Neural progenitor cell (in vitro differentiated cells): ENCODE measurements at regions not wholly inside any gene's neighbourhood (a gene's known extent, or its start where the extent isn't known, plus 50 kb on each side); places are given as distances from the start of the nearest gene placed in this dataset.

Experiments
- DNase-seq: peaks from one replicate; pipeline ENCODE4 v3.0.0-alpha.2; 2016; ENCODE audit warnings: low spot score
- H2AFZ ChIP-seq: fragments of 200-600 bp; sonication (generic); replicated peaks from 2 replicates; pipeline ENCODE4 v1.6.1; 2016; ENCODE audit warnings: antibody characterized with exemption
- H3F3A ChIP-seq: fragments of 200-600 bp; sonication (generic); 2 replicates; pipeline ENCODE4 v1.6.1; 2016; ENCODE audit warnings: antibody characterized with exemption, low read depth
- H3K27ac ChIP-seq: fragments of 200-600 bp; sonication (generic); 2 replicates; pipeline ENCODE4 v1.5.1; 2016; ENCODE audit warnings: mild to moderate bottlenecking
- H3K27me3 ChIP-seq: fragments of 200-600 bp; sonication (generic); 2 replicates; pipeline ENCODE4 v1.6.1; 2016; ENCODE audit warnings: mild to moderate bottlenecking, moderate library complexity
- H3K36me3 ChIP-seq: fragments of 200-600 bp; sonication (generic); 2 replicates; pipeline ENCODE4 v1.5.1; 2016
- H3K4me1 ChIP-seq: fragments of 200-600 bp; sonication (generic); 2 replicates; pipeline ENCODE4 v1.6.1; 2016; ENCODE audit warnings: mixed run types
- H3K4me2 ChIP-seq: fragments of 200-600 bp; sonication (generic); 2 replicates; pipeline ENCODE4 v1.6.1; 2016
- H3K4me3 ChIP-seq: fragments of 200-600 bp; sonication (generic); 2 replicates; pipeline ENCODE4 v1.5.1; 2016
- H3K79me2 ChIP-seq: fragments of 200-600 bp; sonication (generic); 2 replicates; pipeline ENCODE4 v1.6.1; 2016; ENCODE audit warnings: low read depth
- H3K9ac ChIP-seq: fragments of 200-600 bp; sonication (generic); 2 replicates; pipeline ENCODE4 v1.6.1; 2016
- H3K9me3 ChIP-seq: fragments of 200-600 bp; sonication (generic); 2 replicates; pipeline ENCODE4 v1.5.1; 2016; ENCODE audit warnings: low read depth
- H4K20me1 ChIP-seq: fragments of 200-600 bp; sonication (generic); 2 replicates; pipeline ENCODE4 v1.6.1; 2016; ENCODE audit warnings: low read depth
- H3K27ac Mint-ChIP-seq: 3 replicates; pipeline ENCODE4 v1.8.0; 2021; ENCODE audit warnings: mixed read lengths
- H3K27me3 Mint-ChIP-seq: 2 replicates; pipeline ENCODE4 v1.8.0; 2022; ENCODE audit warnings: low read depth, mild to moderate bottlenecking, inconsistent platforms, moderate library complexity, mixed read lengths; ENCODE audit not compliant: insufficient read depth
- H3K36me3 Mint-ChIP-seq: 3 replicates; pipeline ENCODE4 v1.8.0; 2021; ENCODE audit warnings: mixed read lengths
- H3K4me1 Mint-ChIP-seq: 3 replicates; pipeline ENCODE4 v1.8.0; 2021; ENCODE audit warnings: mixed read lengths
- H3K4me3 Mint-ChIP-seq: 3 replicates; pipeline ENCODE4 v1.8.0; 2021; ENCODE audit warnings: mild to moderate bottlenecking, moderate library complexity, mixed read lengths
- H3K9me3 Mint-ChIP-seq: 3 replicates; pipeline ENCODE4 v1.8.0; 2020; ENCODE audit warnings: mixed read lengths
- CTCF ChIP-seq: fragments of 200-600 bp; sonication (generic); IDR thresholded peaks from 2 replicates; pipeline ENCODE4 v1.5.1; 2017; ENCODE audit warnings: antibody characterized with exemption, mild to moderate bottlenecking
- EZH2 ChIP-seq: fragments of 200-600 bp; sonication (generic); IDR thresholded peaks from 2 replicates; pipeline ENCODE4 v1.6.1; 2017; ENCODE audit warnings: antibody characterized with exemption, mild to moderate bottlenecking, moderate library complexity
- EZH2phosphoT487 ChIP-seq: fragments of 200-600 bp; sonication (generic); IDR thresholded peaks from 2 replicates; pipeline ENCODE4 v1.6.1; 2017; ENCODE audit warnings: antibody characterized with exemption

- Mint-ChIP-seq H3K4me1 (no peaks in the 10 kb centered on the region), H3K9me3 (no peaks in the 10 kb centered on the region), H3K4me3 (no peak overlapping the region), H3K36me3 (no peaks in the 10 kb centered on the region), H3K27me3 (peaks cover 2% of the 10 kb centered on the region), H3K27ac (no peak overlapping the region)
- Histone ChIP-seq H3K9me3 (no peaks in the 10 kb centered on the region), H2AFZ (no peak overlapping the region), H3K27me3 (no peaks in the 10 kb centered on the region), H3K79me2 (no peaks in the 10 kb centered on the region), H3K4me1 (no peaks in the 10 kb centered on the region), H3K4me3 (no peak overlapping the region), H3K36me3 (no peaks in the 10 kb centered on the region), H4K20me1 (no peaks in the 10 kb centered on the region), H3K27ac (no peak overlapping the region), H3F3A (no peaks in the 10 kb centered on the region), H3K4me2 (no peak overlapping the region), H3K9ac (no peak overlapping the region)
- no peak for TF ChIP-seq EZH2phosphoT487
- no peak for TF ChIP-seq CTCF
- TF ChIP-seq EZH2: no peak
- no peak for DNase-seq
These were observed 167.0 kb upstream of the DMRTA1 start for GRCh38 chr9:22279636-22280035.

DNA sequence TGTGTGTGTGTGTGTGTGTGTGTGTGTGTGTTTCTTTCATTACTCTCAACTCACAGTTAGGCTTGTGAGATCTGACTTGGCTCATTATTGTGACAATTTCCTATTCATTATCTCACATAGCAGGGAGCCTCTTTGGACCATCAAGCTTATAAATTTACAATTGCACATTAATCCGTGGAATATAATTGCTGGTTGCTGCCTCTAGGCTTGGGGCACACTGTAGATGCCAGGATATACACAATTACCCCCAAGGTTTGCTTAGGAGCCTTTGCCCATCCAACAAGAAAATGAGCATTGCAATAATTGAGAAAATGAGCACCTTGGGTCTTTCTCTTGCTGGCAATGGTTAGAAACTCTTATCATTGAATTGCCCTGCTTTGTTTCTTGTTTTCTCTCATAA, 161.6 kb upstream of the DMRTA1 start:
- H3K27me3 Mint-ChIP-seq: no peaks in the 10 kb centered on the region
- Histone ChIP-seq H4K20me1 (no peaks in the 10 kb centered on the region), H3K4me3 (no peak overlapping the region), H3K9ac (no peak overlapping the region), H3K4me2 (no peak overlapping the region), H3K79me2 (no peaks in the 10 kb centered on the region), H2AFZ (no peak overlapping the region), H3K27ac (no peak overlapping the region), H3K4me1 (no peaks in the 10 kb centered on the region), H3K36me3 (no peaks in the 10 kb centered on the region), H3K9me3 (no peaks in the 10 kb centered on the region), H3F3A (no peaks in the 10 kb centered on the region), H3K27me3 (no peaks in the 10 kb centered on the region)
- no peaks in the 10 kb centered on the region for H3K4me1 Mint-ChIP-seq
- no peak for TF ChIP-seq EZH2phosphoT487
- TF ChIP-seq CTCF: no peak
- TF ChIP-seq EZH2: no peak
- H3K36me3 Mint-ChIP-seq: no peaks in the 10 kb centered on the region
- no peak overlapping the region for H3K4me3 Mint-ChIP-seq
- DNase-seq: no peak
- peaks cover 6% of the 10 kb centered on the region for H3K9me3 Mint-ChIP-seq
- no peak overlapping the region for H3K27ac Mint-ChIP-seq

DNA sequence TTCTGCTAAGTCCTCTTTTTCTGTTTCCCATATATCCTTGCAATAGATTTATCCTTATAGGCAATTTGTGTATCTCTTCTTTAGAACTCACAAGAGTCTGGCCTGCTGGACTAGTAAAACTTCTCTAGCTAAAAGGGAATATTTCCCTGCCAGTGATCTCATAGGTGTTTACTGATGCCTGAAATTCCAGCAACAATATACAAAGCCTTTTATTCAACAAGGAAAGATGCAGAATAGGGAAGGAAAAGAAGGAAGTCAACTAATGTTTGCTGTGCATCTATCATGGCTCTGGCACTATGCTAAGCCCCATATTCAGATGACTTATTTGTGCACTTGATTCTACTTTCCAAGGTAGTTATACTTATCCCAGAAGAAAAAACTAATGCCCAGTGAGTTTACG, 160.0 kb upstream of the DMRTA1 start:
- no peak for TF ChIP-seq EZH2phosphoT487
- Mint-ChIP-seq H3K4me3 (no peak overlapping the region), H3K27me3 (no peaks in the 10 kb centered on the region), H3K9me3 (peaks cover 6% of the 10 kb centered on the region), H3K27ac (no peak overlapping the region), H3K4me1 (no peaks in the 10 kb centered on the region), H3K36me3 (no peaks in the 10 kb centered on the region)
- no peaks in the 10 kb centered on the region for H3F3A ChIP-seq
- no peaks in the 10 kb centered on the region for H3K4me1 ChIP-seq
- H3K27me3 ChIP-seq: no peaks in the 10 kb centered on the region
- H3K79me2 ChIP-seq: no peaks in the 10 kb centered on the region
- peak overlapping the region; percentile 17 for H2AFZ ChIP-seq
- H3K27ac ChIP-seq: no peak overlapping the region
- no peaks in the 10 kb centered on the region for H4K20me1 ChIP-seq
- no peak overlapping the region for H3K4me2 ChIP-seq
- no peaks in the 10 kb centered on the region for H3K36me3 ChIP-seq
- no peak overlapping the region for H3K4me3 ChIP-seq
- H3K9me3 ChIP-seq: no peaks in the 10 kb centered on the region
- DNase-seq: no peak
- H3K9ac ChIP-seq: no peak overlapping the region

GRCh38 chr9:22288661-22289060, 158.0 kb upstream of the DMRTA1 start:
- H3K4me1 ChIP-seq: no peaks in the 10 kb centered on the region
- no peak overlapping the region for H3K9ac ChIP-seq
- H3K79me2 ChIP-seq: no peaks in the 10 kb centered on the region
- Mint-ChIP-seq H3K4me1 (no peaks in the 10 kb centered on the region), H3K27me3 (no peaks in the 10 kb centered on the region), H3K27ac (no peak overlapping the region), H3K4me3 (no peak overlapping the region), H3K36me3 (no peaks in the 10 kb centered on the region), H3K9me3 (peaks cover 6% of the 10 kb centered on the region)
- H3K27ac ChIP-seq: no peak overlapping the region
- no peak overlapping the region for H2AFZ ChIP-seq
- no peaks in the 10 kb centered on the region for H3K36me3 ChIP-seq
- no peak overlapping the region for H3K4me3 ChIP-seq
- H3F3A ChIP-seq: no peaks in the 10 kb centered on the region
- no peak for TF ChIP-seq EZH2phosphoT487
- no peak for TF ChIP-seq CTCF
- TF ChIP-seq EZH2: no peak
- no peaks in the 10 kb centered on the region for H3K9me3 ChIP-seq
- H4K20me1 ChIP-seq: no peaks in the 10 kb centered on the region
- no peaks in the 10 kb centered on the region for H3K27me3 ChIP-seq
- no peak for DNase-seq
- no peak overlapping the region for H3K4me2 ChIP-seq
